Keratinocyte (primary cell): ENCODE measurements at regions not wholly inside any gene's neighbourhood (a gene's known extent, or its start where the extent isn't known, plus 50 kb on each side); places are given as distances from the start of the nearest gene placed in this dataset.

Experiments
- DNase-seq: peaks from one replicate; pipeline ENCODE4 v3.0.0-alpha.2; 2011; ENCODE audit warnings: low read depth, missing footprints, low spot score
- FAIRE-seq: peaks from 2 replicates; lab custom pipeline; 2011; peaks lifted over from hg19 to GRCh38; lab: Jason Lieb, UNC
- H2AFZ ChIP-seq: 2 replicates; pipeline ENCODE4 v1.6.0; 2012; ENCODE audit warnings: low read length, control low read depth, inconsistent platforms; ENCODE audit not compliant: control insufficient read depth
- H3K27ac ChIP-seq: 2 replicates; pipeline ENCODE4 v1.5.1; 2011; ENCODE audit warnings: low read length; ENCODE audit not compliant: control insufficient read depth, insufficient read depth
- H3K27me3 ChIP-seq: 3 replicates; pipeline ENCODE4 v1.6.0; 2011; ENCODE audit warnings: low read length; ENCODE audit not compliant: control insufficient read depth, insufficient read depth; ENCODE audit errors: extremely low read depth
- H3K36me3 ChIP-seq, 2 experiments: 2 replicates in 1 of 2; 3 replicates in 1 of 2; pipeline ENCODE4 v1.5.1; 2011; ENCODE audit warnings: low read length in 2 of 2, mild to moderate bottlenecking in 1 of 2; ENCODE audit not compliant: control insufficient read depth in 2 of 2, insufficient read depth in 2 of 2; ENCODE audit errors: extremely low read depth in 1 of 2
- H3K4me1 ChIP-seq: 3 replicates; pipeline ENCODE4 v1.5.1; 2011; ENCODE audit warnings: low read length; ENCODE audit not compliant: control insufficient read depth, insufficient read depth; ENCODE audit errors: extremely low read depth
- H3K4me2 ChIP-seq: 3 replicates; pipeline ENCODE4 v1.6.0; 2011; ENCODE audit warnings: low read depth, low read length; ENCODE audit not compliant: control insufficient read depth, insufficient read depth; ENCODE audit errors: extremely low read depth
- H3K4me3 ChIP-seq, 3 experiments: fragments of 200-600 bp in 1 of 3; sonication (generic) in 1 of 3; 2 replicates in 2 of 3; 3 replicates in 1 of 3; pipeline ENCODE4 v1.5.1; 2011 to 2016; ENCODE audit warnings: low read length in 3 of 3, mild to moderate bottlenecking in 3 of 3, control low read depth in 2 of 3, inconsistent platforms in 1 of 3, low read depth in 1 of 3, mixed read lengths in 1 of 3, mixed run types in 1 of 3, moderate library complexity in 1 of 3; ENCODE audit not compliant: control insufficient read depth in 2 of 3, insufficient read depth in 2 of 3; ENCODE audit errors: extremely low read depth in 1 of 3
- H3K79me2 ChIP-seq: 2 replicates; pipeline ENCODE4 v1.6.0; 2012; ENCODE audit warnings: low read length; ENCODE audit not compliant: control insufficient read depth, insufficient read depth
- H3K9ac ChIP-seq: 3 replicates; pipeline ENCODE4 v1.6.0; 2011; ENCODE audit warnings: low read length; ENCODE audit not compliant: control insufficient read depth, insufficient read depth; ENCODE audit errors: extremely low read depth
- H3K9me1 ChIP-seq: 3 replicates; pipeline ENCODE4 v1.6.0; 2011; ENCODE audit warnings: low read length; ENCODE audit not compliant: control insufficient read depth, insufficient read depth; ENCODE audit errors: extremely low read depth
- H3K9me3 ChIP-seq: 2 replicates; pipeline ENCODE4 v1.5.1; 2012; ENCODE audit warnings: low read depth, low read length; ENCODE audit not compliant: control insufficient read depth
- H4K20me1 ChIP-seq: 3 replicates; pipeline ENCODE4 v1.6.0; 2011; ENCODE audit warnings: low read length; ENCODE audit not compliant: control insufficient read depth, insufficient read depth; ENCODE audit errors: extremely low read depth
- EZH2 ChIP-seq: IDR thresholded peaks from one replicate; pipeline ENCODE4 v1.6.1; 2012; ENCODE audit warnings: inconsistent platforms, mild to moderate bottlenecking, low read length, moderate library complexity
- dilution Hi-C: fragments of 300-500 bp; cut with MboI; formaldehyde crosslinking; loops from one replicate; pipeline ENCODE4 v1.7.0; 2020; ENCODE audit warnings: low sequenced_read_pairs; ENCODE audit not compliant: extremely low pct_ligation_motif_present
- TF ChIP-seq, protein P1 (sequence below), 3 experiments: IDR thresholded peaks in 1 of 3; conservative IDR thresholded peaks in 1 of 3; optimal IDR thresholded peaks in 1 of 3; 2 replicates in 2 of 3; 3 replicates in 1 of 3; pipeline versions ENCODE3 to v1.5.1; 2011; ENCODE audit warnings: low read length in 3 of 3, mild to moderate bottlenecking in 3 of 3, moderate library complexity in 2 of 3, control low read depth in 1 of 3, inconsistent platforms in 1 of 3; ENCODE audit not compliant: insufficient read depth in 2 of 3; ENCODE audit errors: extremely low read depth in 1 of 3

DNA sequence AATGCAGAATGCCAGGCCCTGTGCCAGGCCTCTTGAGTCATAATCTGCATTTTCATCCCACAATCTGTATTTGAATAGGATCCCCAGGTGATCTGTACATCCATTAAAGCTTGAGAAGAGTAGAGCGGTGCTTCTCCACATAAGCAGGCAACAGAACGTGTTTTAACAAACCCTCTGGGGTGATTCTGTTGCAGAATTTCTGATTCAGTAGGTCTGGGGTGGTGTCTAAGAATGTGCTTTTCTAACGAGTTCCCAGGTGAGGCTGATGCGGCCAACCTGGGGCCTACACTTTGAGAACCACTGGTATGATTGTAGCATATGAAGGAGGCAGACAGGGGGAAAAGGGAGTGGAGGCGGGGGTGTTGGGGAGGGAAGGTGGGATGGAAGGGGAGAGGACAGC is 78.4 kb upstream of the POU3F1 start:
- no peaks in the 10 kb centered on the region for H3K27me3 ChIP-seq
- FAIRE-seq, result peak; percentile 92
- peaks cover 5% of the 10 kb centered on the region for H3K9me1 ChIP-seq
- H4K20me1 ChIP-seq, result no peaks in the 10 kb centered on the region
- DNase-seq, result no peak
- no peaks in the 10 kb centered on the region for H3K36me3 ChIP-seq
- peak overlapping the region; percentile 33 for H3K4me2 ChIP-seq
- peaks cover 69% of the 10 kb centered on the region for H3K4me1 ChIP-seq
- H3K9ac ChIP-seq, result peak overlapping the region; percentile 35
- H3K4me3 ChIP-seq, result no peak overlapping the region
- H2AFZ ChIP-seq, result no peak overlapping the region
- TF ChIP-seq, protein P1, sequence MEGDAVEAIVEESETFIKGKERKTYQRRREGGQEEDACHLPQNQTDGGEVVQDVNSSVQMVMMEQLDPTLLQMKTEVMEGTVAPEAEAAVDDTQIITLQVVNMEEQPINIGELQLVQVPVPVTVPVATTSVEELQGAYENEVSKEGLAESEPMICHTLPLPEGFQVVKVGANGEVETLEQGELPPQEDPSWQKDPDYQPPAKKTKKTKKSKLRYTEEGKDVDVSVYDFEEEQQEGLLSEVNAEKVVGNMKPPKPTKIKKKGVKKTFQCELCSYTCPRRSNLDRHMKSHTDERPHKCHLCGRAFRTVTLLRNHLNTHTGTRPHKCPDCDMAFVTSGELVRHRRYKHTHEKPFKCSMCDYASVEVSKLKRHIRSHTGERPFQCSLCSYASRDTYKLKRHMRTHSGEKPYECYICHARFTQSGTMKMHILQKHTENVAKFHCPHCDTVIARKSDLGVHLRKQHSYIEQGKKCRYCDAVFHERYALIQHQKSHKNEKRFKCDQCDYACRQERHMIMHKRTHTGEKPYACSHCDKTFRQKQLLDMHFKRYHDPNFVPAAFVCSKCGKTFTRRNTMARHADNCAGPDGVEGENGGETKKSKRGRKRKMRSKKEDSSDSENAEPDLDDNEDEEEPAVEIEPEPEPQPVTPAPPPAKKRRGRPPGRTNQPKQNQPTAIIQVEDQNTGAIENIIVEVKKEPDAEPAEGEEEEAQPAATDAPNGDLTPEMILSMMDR (optimal IDR thresholded peaks at IDR 0.05 in 1 of 3, IDR thresholded peaks at IDR 0.05 in 1 of 3, conservative IDR thresholded peaks at IDR 0.05 in 1 of 3; ENCODE audit: extremely low read depth in 1 of 3, insufficient read depth in 2 of 3, low read length in 3 of 3), result no peak
- TF ChIP-seq EZH2, result no peak
- dilution Hi-C loops, result no loop called here
- peak overlapping the region; percentile 81 for H3K27ac ChIP-seq
- H3K9me3 ChIP-seq, result no peaks in the 10 kb centered on the region
- no peaks in the 10 kb centered on the region for H3K79me2 ChIP-seq

DNA sequence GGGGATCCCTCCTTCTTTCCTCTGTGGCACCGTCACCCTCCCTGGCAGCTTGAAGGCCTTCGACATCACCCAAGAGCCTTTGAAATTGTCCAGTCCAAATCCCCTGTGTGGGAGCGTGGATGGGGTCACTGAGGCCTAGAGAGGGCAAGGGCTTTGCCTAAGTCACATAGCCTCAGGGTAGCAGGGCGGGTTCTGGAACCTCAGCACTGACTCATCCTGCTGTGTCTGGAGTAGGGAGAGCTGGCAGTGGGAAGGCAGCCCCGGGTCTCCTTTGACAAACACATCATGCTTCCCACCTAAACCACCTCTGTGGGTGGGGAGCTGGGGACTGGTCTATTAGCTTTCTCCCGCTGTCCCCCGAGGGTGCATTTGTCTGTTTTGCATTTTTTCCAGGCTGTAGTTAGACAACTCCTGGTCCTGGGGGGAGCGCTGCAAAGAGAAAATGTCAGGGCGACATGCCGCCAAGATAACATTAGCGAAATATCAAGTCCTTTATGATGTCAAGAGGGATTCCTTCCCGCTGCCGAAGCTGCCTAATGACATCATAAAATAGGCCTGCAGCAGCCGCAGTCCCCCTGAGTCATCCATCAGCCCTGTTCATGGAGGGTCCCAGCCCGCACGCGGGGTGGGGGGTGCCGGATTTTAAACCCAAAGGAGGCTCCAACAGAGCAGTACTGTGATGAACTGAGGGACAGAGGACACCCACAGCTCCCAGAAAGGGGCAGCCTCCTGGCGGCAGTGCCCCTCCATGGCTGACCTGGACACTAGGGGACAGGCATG is 77.0 kb upstream of the POU3F1 start:
- DNase-seq, result no peak

More for the DNA sequence above, 77.0 kb upstream of the POU3F1 start:
- H3K27me3 ChIP-seq, result no peaks in the 10 kb centered on the region
- H3K9me1 ChIP-seq, result peaks cover 5% of the 10 kb centered on the region
- H3K79me2 ChIP-seq, result no peaks in the 10 kb centered on the region
- no peaks in the 10 kb centered on the region for H3K36me3 ChIP-seq
- H3K4me2 ChIP-seq, result peak overlapping the region; percentile 59
- H3K27ac ChIP-seq, result peak overlapping the region; percentile 81
- dilution Hi-C loops, result no loop called here
- no peak overlapping the region for H3K4me3 ChIP-seq
- H3K9ac ChIP-seq, result peak overlapping the region; percentile 16
- peak; percentile 84 for FAIRE-seq
- TF ChIP-seq EZH2, result no peak
- TF ChIP-seq, protein P1 (optimal IDR thresholded peaks at IDR 0.05 in 1 of 3, IDR thresholded peaks at IDR 0.05 in 1 of 3, conservative IDR thresholded peaks at IDR 0.05 in 1 of 3; ENCODE audit: extremely low read depth in 1 of 3, insufficient read depth in 2 of 3, low read length in 3 of 3), result no peak
- H3K9me3 ChIP-seq, result no peaks in the 10 kb centered on the region
- no peak overlapping the region for H2AFZ ChIP-seq
- peaks cover 76% of the 10 kb centered on the region for H3K4me1 ChIP-seq
- no peaks in the 10 kb centered on the region for H4K20me1 ChIP-seq
